Fibroblast of lung (primary cell): ENCODE measurements at regions not wholly inside any gene's neighbourhood (a gene's known extent, or its start where the extent isn't known, plus 50 kb on each side); places are given as distances from the start of the nearest gene placed in this dataset.
"Not testable (repeated sequence)": the region's sequence is repeated elsewhere in the genome, so short reads cannot be mapped to it uniquely, and the experiment has no call there.

ENCODE experiments used
- EZH2 ChIP-seq: IDR thresholded peaks from 2 replicates; pipeline ENCODE4 v1.5.1; 2012; ENCODE audit warnings: low read length, control low read depth, mild to moderate bottlenecking; ENCODE audit errors: missing control alignments
- TF ChIP-seq, protein P1 (sequence below), 2 donors: IDR thresholded peaks in 1 of 2; conservative IDR thresholded peaks in 1 of 2; 1 replicate in 1 of 2; 2 replicates in 1 of 2; pipeline ENCODE4 v1.5.1; 2011 to 2012; ENCODE audit warnings: low read length in 2 of 2, control low read depth in 1 of 2, inconsistent platforms in 1 of 2, low read depth in 1 of 2, mild to moderate bottlenecking in 1 of 2

GRCh38 chr7:34448531-34448930 lies 209.5 kb upstream of the NPSR1 start:
- TF ChIP-seq, protein P1, sequence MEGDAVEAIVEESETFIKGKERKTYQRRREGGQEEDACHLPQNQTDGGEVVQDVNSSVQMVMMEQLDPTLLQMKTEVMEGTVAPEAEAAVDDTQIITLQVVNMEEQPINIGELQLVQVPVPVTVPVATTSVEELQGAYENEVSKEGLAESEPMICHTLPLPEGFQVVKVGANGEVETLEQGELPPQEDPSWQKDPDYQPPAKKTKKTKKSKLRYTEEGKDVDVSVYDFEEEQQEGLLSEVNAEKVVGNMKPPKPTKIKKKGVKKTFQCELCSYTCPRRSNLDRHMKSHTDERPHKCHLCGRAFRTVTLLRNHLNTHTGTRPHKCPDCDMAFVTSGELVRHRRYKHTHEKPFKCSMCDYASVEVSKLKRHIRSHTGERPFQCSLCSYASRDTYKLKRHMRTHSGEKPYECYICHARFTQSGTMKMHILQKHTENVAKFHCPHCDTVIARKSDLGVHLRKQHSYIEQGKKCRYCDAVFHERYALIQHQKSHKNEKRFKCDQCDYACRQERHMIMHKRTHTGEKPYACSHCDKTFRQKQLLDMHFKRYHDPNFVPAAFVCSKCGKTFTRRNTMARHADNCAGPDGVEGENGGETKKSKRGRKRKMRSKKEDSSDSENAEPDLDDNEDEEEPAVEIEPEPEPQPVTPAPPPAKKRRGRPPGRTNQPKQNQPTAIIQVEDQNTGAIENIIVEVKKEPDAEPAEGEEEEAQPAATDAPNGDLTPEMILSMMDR (conservative IDR thresholded peaks at IDR 0.05 in 1 of 2, IDR thresholded peaks at IDR 0.05 in 1 of 2; ENCODE audit: low read depth in 1 of 2, low read length in 2 of 2) = not testable (repeated sequence)
- TF ChIP-seq EZH2 = not testable (repeated sequence)
